GM19351 (cell line): ENCODE measurements at regions not wholly inside any gene's neighbourhood (a gene's known extent, or its start where the extent isn't known, plus 50 kb on each side); places are given as distances from the start of the nearest gene placed in this dataset.

Source experiments
- ATAC-seq: cut with Tn5 transposase; IDR thresholded peaks from one replicate; pipeline ENCODE4 v1.9.1; 2021; ENCODE audit warnings: mild to moderate bottlenecking, moderate library complexity; ENCODE audit not compliant: unreplicated experiment

DNA sequence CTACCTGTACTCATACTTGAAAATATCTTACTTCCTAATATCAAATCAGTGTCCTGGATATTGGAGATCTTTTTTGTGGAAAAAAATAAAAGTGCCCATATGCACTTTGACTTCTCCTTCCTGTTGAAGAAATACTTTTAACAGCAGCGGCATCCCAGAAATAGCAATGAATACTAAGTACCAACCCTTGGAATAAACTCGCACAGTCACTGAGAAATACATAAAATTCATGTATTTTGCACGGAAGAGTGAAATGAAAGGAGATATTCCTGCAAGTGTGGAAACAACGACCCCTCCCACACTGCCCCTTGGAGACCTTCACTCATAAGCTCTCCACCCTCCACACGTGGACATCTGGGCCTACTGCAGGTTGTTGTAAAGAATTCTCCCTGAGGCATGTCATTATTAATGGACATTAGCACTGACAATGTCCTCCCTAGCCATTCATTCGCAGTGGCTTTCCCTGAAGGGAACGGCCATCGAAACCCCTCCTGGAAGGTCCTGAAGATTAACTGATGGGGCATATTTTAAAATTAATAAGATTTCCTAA, 407.6 kb upstream of the PFKP start:
- no peak for ATAC-seq

DNA sequence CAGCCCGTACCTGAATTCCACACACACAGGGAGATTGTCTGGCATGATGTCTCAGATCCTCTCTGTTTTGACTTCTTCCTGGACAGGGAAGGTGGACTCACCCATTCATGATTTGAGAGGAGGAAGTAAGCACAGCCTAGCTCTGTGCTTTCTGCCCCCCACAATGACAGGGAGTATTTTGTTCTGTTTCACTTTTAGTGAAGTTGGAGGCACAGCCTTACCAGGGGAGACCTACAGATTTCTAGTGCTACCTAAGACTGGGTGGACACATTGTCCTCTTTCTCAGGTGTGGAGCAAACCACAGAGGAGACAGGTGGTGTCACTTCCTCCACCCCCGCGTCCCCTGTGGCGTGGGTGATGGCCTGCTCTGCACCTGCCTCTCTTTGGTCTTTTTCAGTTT, 408.6 kb upstream of the PFKP start:
- no peak for ATAC-seq

DNA sequence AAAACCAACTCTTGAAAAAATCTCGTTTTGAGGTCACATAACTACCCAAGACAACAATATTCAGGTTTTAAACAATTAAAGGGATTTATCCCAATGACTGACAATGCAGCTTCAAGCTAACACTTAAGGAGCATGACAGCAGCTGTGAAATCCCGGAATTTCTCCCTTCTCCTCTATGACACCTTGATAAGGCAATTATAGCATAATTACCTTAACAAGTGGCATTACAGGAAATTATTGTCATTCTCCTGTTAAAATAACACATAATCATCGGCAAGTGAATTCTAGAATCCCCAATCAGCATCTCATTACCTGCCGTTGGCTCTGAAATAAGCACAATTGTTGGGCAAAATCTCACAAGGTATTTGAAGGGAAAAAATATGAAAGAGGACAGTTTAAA, 417.0 kb upstream of the PFKP start:
- no peak for ATAC-seq

DNA sequence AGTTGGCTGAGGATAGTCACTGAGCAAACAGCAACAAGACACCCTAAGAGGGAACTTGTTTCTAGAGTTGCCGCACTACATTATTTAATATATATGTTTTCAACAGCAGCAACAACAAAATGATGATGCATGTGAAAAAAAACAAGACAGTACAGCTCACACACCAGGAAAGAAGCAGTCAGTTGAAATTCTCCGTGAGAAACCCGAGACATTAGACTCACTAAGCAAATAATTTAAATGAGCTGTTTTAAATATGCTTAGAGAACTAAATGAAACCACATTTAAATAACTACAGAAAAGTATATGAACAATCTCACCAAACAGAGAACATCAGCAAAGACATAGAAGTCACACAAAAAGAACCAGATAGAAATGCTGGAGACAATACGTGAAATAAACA, 426.3 kb upstream of the PFKP start:
- ATAC-seq = no peak

DNA sequence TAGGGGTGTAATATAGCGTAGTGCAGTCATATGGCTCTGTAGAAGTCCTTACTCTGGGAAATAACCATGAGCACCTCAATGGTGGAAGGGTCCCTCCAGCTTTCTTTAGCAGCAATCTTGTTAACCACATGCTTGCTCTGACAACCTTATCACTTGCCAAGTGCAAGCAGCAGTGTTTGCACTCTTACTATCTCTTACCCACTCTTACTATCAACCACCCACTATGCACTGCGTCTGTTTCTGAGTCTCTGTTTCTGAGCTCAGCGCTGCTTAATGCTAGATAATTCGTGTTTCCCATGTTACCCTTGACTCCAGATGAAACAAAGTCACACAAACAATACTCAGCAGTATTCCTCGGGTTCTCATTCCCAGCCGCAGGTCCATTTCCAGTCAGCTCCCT, 433.7 kb upstream of the PFKP start:
- no peak for ATAC-seq

DNA sequence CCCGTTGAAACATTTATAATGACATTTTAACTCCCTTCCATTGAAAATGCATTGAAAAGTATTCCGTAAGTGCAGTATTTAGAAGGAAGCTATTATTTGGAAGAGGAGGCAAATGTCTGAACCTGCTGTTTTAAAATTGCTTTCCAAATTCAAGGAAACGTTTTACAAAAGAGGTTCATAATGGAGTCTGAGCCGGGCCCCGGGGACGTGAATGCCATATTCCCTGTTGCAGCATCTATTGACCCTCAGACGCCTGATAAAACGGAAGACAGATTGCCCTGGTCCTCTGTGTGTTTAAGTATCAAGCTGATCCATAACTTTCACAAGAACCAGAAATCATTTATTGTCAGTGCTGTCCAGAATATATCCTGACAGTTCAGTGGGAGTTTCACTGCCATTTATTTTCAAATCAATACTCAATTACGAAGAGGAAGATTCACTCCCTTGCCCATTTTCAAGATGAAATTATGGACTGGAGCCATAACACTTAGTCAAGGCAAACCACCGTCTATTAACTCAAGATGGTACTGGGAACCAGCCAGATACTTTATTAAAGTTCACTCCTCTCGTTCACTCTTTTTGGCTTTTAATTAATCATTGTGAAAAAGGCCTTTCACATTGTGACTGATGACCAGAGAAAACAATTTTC, 435.7 kb upstream of the PFKP start:
- no peak for ATAC-seq

DNA sequence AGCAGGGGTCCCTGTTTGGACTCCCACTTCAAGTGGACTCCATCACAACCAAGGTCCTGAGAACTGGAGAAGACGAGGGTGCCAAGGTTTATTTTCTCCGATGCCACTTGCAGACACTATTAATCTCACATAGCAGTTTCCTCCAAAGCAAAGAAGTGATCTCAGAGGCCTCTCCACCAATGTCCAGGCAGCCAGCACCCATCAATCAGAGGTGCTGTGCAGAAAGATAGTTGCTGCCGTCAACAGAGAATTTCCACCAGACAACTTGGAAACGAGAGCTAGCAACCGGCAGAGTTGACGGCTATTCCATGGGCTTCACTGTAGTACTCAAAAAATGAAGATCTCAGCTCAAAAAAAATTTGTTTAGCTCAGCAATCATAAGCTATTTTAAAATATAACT, 438.6 kb upstream of the PFKP start:
- ATAC-seq = no peak

DNA sequence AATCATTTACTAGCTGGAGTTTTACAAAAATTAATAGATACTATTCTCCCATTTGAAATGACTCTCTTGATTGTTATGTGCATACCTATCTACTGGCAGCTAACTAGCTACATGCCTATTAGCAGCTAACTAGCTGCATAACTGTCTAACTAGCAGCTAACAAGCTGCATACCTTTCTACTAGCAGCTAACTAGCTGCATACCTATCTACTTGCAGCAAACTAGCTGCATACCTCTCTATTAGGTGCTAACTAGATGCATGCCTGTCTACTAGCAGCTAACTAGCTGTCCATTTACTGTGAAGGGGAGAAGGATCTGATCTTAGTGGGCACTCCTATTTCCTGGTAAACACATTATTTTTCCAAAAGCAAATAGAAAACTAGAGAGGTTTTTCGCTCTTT, 439.4 kb upstream of the PFKP start:
- ATAC-seq = no peak

DNA sequence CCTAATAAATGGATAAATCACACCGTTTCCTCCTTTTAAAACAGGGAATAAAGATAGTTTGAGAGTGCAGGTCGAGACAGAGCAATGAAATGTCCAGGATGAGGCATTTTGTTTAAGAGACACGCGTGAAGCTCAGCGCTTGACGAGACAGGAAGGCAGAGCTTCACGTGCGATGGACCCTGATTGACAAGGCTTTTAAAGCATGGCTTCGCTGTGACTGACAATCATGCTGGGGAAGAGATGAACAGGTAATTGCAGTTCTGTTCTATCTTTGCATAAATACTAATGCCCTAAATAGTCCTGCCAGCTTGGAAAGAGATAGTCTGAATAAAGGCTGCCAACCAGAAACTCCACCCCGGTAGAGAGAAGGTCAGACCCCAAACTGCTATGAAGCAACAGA, 442.3 kb upstream of the PFKP start:
- ATAC-seq = no peak

DNA sequence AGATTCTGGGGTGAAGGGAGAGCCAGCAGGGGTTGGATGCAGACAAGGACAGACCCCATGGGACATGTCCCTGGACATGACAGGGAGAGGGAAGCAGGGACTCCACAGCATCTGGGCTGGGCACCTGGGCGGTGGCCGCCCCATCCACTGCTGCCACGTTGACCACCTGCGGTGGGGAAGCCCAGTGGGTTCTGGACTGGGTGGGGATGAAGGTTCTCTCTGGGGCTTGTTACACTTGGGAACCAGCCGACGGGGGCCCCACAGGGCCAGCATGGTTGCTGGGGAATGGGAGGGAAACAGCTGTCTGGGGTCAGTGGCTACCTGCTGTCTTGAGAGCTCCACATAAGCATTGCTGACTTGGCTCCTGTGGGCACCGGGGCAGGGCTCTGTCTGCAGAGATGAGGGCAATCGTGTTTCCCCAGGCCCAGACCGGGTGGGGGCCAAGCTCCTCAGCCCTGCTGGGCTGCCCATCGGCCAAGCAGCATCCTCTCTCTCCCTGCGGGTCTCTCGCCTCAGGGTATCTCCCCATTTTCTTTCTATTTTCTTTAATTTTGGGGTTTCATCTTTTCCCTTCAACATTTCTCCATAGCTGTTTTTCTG, 443.6 kb upstream of the PFKP start:
- no peak for ATAC-seq

DNA sequence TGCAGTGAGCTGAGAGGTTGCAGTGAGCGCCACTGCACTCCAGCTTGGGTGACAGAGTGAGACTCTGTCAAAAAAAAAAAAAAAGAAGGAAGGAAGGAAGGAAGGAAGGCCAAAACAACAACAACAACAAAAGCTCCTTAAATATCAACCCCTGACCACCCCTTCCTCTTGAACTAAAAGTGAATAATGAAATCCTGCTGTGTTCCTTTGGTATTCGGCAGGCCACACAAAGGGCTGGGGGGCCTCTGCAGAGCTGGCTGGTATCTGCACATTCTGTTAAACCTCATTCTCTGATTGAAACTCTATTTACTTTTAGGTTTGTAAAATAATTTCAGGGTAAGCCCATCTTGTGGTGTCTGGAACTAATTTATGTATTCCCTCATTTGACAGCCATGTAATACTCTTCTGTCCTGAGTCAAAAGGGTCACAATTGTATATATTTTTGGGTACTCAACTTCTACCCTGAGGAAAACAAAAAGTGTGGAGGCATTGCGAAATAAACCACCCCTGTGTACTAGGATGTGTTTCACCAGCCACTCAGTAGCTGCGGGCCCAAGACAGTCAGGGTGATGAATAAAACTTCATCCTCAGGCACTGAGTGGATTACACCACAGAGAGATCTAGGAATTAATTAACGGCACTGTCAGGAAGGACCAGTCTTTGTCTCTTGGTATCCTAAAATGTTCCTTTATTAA, 446.4 kb upstream of the PFKP start:
- no peak for ATAC-seq

DNA sequence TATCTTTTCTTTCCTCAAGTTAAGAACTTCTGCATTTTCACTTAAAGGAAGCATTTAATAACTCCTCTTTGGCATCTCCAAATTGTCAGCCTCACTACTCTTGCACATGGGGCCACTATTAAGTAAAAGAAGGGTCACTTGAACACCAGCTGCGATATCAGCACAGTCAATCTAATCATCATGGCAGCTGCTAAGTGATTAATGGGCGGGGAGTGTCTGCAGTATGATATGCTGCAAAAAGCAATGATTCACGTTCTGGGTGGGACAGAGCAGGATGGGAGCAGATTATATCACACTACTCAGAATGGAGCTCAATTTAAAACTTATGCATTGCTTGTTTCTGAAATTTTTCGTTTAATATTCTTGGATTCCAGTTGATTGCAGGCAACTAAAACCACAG, 447.4 kb upstream of the PFKP start:
- ATAC-seq = no peak

DNA sequence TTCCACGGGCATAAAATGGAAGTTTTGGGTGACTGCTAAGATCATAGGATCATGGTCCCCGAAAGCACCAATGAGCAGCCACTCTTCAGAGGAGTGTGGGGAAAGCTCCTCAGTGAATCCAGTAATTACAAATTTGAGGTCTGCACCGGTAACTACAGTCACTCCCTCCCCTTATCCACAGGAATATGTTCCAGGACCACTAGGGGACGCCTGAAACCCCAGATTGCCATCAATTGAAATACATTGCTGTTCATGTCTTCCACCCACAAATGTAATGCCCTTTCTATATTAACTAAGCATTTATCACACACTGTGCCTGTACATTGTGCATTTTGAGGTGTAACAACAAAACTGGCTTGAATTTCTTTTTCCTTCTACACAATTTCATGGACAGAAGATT, 447.9 kb upstream of the PFKP start:
- ATAC-seq = no peak

DNA sequence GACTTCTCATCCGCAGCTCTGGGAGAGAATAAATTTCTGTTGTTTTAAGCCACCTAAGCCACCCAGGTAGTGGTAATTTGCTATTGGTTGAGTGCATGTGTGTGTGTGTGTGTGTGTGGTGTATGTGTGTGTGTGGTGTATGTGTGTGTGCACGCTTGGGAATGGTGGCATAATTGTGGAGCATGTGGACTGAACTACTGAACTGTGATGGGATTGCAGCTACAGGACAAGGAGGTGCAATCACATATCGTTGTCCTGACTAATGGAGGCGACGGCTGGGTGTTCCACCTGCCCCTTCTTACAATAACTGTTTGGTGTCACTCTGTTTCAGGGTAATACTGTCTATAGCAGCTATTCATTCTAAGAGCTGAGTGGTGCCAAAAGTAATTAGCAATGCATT, 448.7 kb upstream of the PFKP start:
- no peak for ATAC-seq

DNA sequence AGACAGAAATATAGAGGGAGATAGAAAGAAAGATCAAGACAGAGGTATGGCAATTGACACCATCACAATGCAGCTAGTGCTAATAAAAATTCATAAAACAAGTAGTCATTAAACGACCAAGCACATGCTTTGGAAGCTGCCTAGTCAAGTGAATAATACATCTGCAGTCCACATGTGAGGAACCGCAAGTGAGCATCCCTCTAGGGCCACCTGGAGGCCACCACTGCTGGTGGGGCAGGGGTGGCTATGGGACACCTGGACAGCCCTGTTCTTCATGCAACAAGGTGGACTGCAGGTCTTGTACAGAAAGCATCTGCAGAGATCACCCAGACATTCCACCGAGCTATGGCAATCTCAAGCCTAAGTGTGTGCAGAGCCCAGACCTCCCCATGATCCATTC, 451.1 kb upstream of the PFKP start:
- ATAC-seq = no peak

DNA sequence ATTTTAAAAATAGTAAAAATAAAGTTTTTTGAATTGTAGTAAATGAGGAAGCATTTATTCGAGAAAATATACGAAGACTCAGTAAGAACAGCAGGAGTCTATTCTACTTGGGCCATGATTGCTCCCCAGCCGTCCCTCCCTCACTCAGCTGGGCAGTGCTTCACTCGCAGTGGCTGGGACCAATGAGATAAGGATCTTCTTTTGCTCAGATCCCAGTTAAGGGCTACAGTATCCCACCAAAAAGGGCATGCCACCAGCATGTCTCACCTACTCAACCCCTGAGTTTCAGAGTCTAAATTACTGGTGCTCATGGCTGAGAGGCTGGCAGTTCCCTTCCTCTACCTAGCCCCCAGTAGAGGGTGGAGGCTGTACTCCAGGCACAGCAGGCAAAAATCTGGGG, 455.7 kb upstream of the PFKP start:
- ATAC-seq = no peak

DNA sequence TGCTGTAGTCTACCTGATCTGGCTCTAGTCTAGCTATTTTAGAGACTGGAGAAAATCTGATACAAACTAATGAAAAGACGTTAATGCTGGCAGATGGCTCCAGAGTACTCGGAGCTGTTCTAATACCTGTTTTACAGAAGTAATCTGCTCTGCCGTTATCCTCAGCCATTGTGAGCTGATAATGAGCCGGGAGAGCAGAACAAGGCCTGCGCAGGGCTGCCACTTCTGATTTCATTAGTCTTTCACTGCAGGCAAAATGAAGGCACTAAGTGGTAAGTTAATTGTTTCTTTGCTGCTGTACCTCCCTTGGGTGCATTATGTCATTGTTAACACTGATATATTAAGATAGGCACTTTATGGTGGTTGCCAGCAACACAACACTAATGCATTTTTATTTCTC, 456.4 kb upstream of the PFKP start:
- no peak for ATAC-seq

DNA sequence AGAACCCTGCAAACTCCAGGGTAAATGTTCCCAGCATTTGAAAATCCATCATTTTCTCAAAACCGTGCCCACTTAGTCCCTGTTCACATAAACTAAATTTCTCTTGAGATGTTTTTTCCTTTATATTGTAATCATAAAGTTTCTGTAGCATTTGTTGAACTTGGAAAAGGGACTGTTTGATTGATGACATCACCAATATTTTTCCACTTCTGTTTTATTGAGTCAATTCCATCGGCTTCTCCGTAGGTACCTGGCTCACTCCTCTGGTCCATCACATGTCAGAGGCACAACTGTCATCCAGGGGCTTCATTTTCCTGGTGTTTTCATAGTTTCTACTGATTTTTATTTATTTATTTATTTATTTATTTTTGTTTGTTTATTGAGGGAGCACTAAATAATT, 462.5 kb upstream of the PFKP start:
- ATAC-seq = no peak

DNA sequence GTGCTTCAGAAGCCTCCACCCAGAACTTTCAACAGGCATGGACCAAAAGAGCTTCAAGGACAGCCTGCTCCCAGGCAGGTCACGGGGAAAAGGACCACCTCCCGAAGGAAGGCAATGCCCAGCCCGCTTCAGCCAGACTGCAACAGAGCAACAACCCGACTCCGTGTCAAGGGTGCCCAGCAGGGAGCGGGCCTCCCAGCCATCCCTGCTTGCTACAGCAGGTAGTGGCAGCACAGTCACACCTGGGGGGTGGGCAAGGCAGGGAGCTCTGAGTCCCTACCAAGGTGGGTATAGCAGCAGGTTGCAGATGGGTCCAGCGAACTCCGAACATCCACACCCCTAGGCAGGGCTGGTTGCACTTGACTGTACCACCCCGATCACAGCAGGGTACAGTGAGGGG, 467.8 kb upstream of the PFKP start:
- no peak for ATAC-seq

DNA sequence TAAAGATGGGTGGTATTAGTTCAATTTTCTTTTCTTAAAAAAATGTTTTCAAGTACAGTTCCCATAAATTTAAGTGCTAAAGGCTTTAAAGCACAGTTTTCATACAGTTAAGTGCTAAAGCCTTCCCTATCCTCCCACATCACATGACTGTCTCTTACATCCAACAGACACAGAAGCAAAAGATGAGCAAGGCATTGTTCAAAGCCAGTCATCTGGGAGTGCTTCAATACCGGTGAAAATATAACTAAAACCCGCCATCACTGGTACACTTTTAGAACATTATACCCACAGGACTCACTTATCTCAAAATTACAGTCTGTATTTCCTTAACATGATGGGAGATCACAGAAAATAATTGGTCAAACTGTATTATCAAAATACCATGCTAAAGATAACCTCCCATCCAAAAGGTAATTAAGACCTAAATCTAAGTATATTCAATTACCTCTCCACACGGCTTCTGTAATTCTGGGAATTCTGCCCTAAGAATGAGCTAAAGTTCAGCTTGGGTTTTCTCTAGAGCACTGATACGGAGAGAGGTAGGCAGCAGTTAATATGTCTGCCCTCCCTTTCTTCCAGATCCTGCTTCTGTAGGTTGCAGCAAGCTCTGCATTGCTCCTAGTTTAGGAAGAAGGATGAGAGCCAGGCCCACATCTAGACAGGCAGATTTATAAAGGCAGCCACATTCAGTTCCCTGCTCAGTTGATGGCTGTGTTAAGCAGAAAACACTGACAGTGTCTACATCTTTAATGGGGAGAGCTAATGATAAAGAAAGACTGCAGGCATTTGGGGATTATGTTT, 474.8 kb upstream of the PFKP start:
- no peak for ATAC-seq

DNA sequence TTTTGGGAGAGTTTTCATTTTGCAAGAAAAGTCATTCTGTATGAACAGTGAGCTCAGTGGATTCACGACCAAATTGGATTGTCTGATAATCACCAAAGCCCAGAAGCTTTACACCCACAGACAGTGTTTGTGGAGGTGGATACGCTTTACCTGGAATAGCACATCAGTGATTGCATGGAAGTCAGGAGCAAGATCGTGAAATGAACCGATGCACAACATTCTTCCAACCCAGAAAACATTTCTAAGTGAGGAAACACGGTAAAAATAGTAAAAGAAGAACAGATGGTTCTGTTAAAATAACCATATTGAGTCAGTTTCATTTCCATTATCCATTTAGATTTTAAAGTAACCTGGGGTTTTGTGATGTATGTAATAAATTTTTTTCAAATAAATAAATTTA, 478.2 kb upstream of the PFKP start:
- no peak for ATAC-seq

DNA sequence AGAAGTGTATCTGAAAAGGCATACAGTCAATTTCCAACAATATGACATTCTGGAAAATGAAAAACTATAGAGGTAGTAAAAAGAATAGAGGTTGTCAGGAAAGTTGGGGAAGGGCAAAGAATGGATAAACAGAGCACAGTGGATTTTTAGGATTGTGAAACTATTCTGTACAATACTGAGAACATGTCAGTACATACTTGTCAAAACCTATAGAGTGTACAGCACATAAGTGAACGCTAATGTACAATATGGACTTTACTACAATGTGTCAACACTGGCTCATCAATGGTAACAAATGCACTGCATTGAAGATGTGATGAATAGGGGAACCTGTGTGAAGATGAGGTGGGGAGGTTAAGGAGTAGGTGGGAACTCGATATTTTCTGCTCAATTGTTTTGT, 483.0 kb upstream of the PFKP start:
- ATAC-seq = no peak
